ENCODE measurements at regions not wholly inside any gene's neighbourhood (a gene's known extent, or its start where the extent isn't known, plus 50 kb on each side); places are given as distances from the start of the nearest gene placed in this dataset.

DNA sequence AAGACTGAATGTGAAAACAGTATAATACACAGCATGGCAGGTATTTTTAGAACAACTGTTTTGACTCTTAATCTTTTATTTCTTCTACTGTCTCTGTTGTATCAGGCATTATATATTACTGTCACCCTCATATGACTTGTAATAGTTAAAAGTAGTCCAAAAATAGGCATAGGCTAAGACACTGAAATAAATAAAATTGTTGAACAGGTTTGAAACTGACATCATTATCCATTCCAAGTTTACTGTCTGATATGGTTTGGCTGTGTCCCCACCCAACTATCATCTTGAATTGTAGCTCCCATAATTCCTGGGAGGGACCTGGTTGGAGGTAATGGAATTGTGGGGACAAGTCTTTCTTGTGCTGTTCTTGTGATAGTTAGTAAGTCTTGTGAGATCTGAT, 91.4 kb upstream of the CDH19 start:
- Histone ChIP-seq H3K9me3 (ENCODE audit: control insufficient read depth, low read length) (peaks cover 8% of the 10 kb centered on the region), H3K36me3 (ENCODE audit: control insufficient read depth, insufficient read depth, low read length) (no peaks in the 10 kb centered on the region), H3K27me3 (ENCODE audit: control insufficient read depth, insufficient read depth, low read length, poor library complexity, severe bottlenecking) (no peaks in the 10 kb centered on the region), H3K4me1 (ENCODE audit: control insufficient read depth, insufficient read depth, low read length) (no peaks in the 10 kb centered on the region), H3K4me3 (ENCODE audit: low read length) (no peak overlapping the region), H3K9ac (ENCODE audit: extremely low read depth, low read length, poor library complexity, severe bottlenecking) (no peak overlapping the region), H3K27ac (ENCODE audit: low read depth, low read length) (no peak overlapping the region)
- no peaks in the 10 kb centered on the region for H3K27me3 Mint-ChIP-seq (ENCODE audit: insufficient read depth)
- H3K9me3 Mint-ChIP-seq: peaks cover 4% of the 10 kb centered on the region
- no peaks in the 10 kb centered on the region for H3K4me1 Mint-ChIP-seq
- DNase-seq: no peak
- TF ChIP-seq, protein P1, sequence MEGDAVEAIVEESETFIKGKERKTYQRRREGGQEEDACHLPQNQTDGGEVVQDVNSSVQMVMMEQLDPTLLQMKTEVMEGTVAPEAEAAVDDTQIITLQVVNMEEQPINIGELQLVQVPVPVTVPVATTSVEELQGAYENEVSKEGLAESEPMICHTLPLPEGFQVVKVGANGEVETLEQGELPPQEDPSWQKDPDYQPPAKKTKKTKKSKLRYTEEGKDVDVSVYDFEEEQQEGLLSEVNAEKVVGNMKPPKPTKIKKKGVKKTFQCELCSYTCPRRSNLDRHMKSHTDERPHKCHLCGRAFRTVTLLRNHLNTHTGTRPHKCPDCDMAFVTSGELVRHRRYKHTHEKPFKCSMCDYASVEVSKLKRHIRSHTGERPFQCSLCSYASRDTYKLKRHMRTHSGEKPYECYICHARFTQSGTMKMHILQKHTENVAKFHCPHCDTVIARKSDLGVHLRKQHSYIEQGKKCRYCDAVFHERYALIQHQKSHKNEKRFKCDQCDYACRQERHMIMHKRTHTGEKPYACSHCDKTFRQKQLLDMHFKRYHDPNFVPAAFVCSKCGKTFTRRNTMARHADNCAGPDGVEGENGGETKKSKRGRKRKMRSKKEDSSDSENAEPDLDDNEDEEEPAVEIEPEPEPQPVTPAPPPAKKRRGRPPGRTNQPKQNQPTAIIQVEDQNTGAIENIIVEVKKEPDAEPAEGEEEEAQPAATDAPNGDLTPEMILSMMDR (conservative IDR thresholded peaks at IDR 0.05): no peak
- H3K36me3 Mint-ChIP-seq (ENCODE audit: low read depth): no peaks in the 10 kb centered on the region
- no peak overlapping the region for H3K27ac Mint-ChIP-seq
- no peak overlapping the region for H3K4me3 Mint-ChIP-seq

- H3K9me3 ChIP-seq (ENCODE audit: control insufficient read depth, low read length): peaks cover 12% of the 10 kb centered on the region
- Mint-ChIP-seq H3K36me3 (ENCODE audit: low read depth) (no peaks in the 10 kb centered on the region), H3K4me3 (no peak overlapping the region), H3K27me3 (ENCODE audit: insufficient read depth) (no peaks in the 10 kb centered on the region), H3K9me3 (peaks cover 7% of the 10 kb centered on the region), H3K27ac (no peak overlapping the region), H3K4me1 (no peaks in the 10 kb centered on the region)
- no peak overlapping the region for H3K4me3 ChIP-seq (ENCODE audit: low read length)
- H3K9ac ChIP-seq (ENCODE audit: extremely low read depth, low read length, poor library complexity, severe bottlenecking): no peak overlapping the region
- no peaks in the 10 kb centered on the region for H3K36me3 ChIP-seq (ENCODE audit: control insufficient read depth, insufficient read depth, low read length)
- no peaks in the 10 kb centered on the region for H3K4me1 ChIP-seq (ENCODE audit: control insufficient read depth, insufficient read depth, low read length)
- TF ChIP-seq, protein P1 (conservative IDR thresholded peaks at IDR 0.05): no peak
- 100% methylated on average over 1 of the region's 1 CpG; no CpG with 5 or more reads in 1 of the 2 experiments for WGBS, 2 experiments (ENCODE audit: insufficient coverage in 1 of 2, insufficient read length in 1 of 2)
- H3K27ac ChIP-seq (ENCODE audit: low read depth, low read length): no peak overlapping the region
- no peaks in the 10 kb centered on the region for H3K27me3 ChIP-seq (ENCODE audit: control insufficient read depth, insufficient read depth, low read length, poor library complexity, severe bottlenecking)
- no peak for DNase-seq
These were observed 91.0 kb upstream of the CDH19 start for GRCh38 chr18:66694852-66695251.

- peaks cover 45% of the 10 kb centered on the region for H3K9me3 Mint-ChIP-seq
- Histone ChIP-seq H3K4me3 (ENCODE audit: low read length) (no peak overlapping the region), H3K4me1 (ENCODE audit: control insufficient read depth, insufficient read depth, low read length) (no peaks in the 10 kb centered on the region), H3K27ac (ENCODE audit: low read depth, low read length) (no peak overlapping the region), H3K9ac (ENCODE audit: extremely low read depth, low read length, poor library complexity, severe bottlenecking) (no peak overlapping the region), H3K36me3 (ENCODE audit: control insufficient read depth, insufficient read depth, low read length) (no peaks in the 10 kb centered on the region), H3K9me3 (ENCODE audit: control insufficient read depth, low read length) (peaks cover 44% of the 10 kb centered on the region), H3K27me3 (ENCODE audit: control insufficient read depth, insufficient read depth, low read length, poor library complexity, severe bottlenecking) (no peaks in the 10 kb centered on the region)
- H3K36me3 Mint-ChIP-seq (ENCODE audit: low read depth): no peaks in the 10 kb centered on the region
- TF ChIP-seq, protein P1 (conservative IDR thresholded peaks at IDR 0.05): no peak
- no peaks in the 10 kb centered on the region for H3K27me3 Mint-ChIP-seq (ENCODE audit: insufficient read depth)
- no peak for DNase-seq
- H3K27ac Mint-ChIP-seq: no peak overlapping the region
- H3K4me1 Mint-ChIP-seq: peaks cover 5% of the 10 kb centered on the region
- 90 to 93% methylated on average over 2 to 5 of the region's 5 CpGs for WGBS, 2 experiments (ENCODE audit: insufficient coverage in 1 of 2, insufficient read length in 1 of 2)
- H3K4me3 Mint-ChIP-seq: no peak overlapping the region
These were observed 83.7 kb upstream of the CDH19 start for GRCh38 chr18:66687635-66688034.

All from endodermal cell (in vitro differentiated cells).